Peyer's patch (tissue), 4 donors: ENCODE measurements at regions not wholly inside any gene's neighbourhood (a gene's known extent, or its start where the extent isn't known, plus 50 kb on each side); places are given as distances from the start of the nearest gene placed in this dataset.

ENCODE experiments used
- DNase-seq, 3 donors: peaks; one replicate each; pipeline ENCODE4 v3.0.0-alpha.2; 2017 to 2019
- H3K27ac ChIP-seq, 4 donors: fragments of 200-600 bp; sonication (generic); one replicate each; pipeline ENCODE4 v1.5.1; 2016 to 2019
- H3K27me3 ChIP-seq, 2 donors: fragments of 200-600 bp; sonication (generic); one replicate each; pipeline ENCODE4 v1.5.1; 2019
- H3K36me3 ChIP-seq, 3 donors: fragments of 200-600 bp; sonication (generic); one replicate each; pipeline ENCODE4 v1.5.1; 2016 to 2019
- H3K4me1 ChIP-seq, 4 donors: fragments of 200-600 bp; sonication (generic); one replicate each; pipeline ENCODE4 v1.5.1; 2016 to 2019
- H3K4me3 ChIP-seq, 4 donors: fragments of 200-600 bp; sonication (generic); 1 replicate in 3 of 4; 2 replicates in 1 of 4; pipeline ENCODE4 v1.5.1; 2016 to 2019; ENCODE audit warnings: mild to moderate bottlenecking in 1 of 4
- H3K9me3 ChIP-seq, 4 donors: fragments of 200-600 bp; sonication (generic); one replicate each; pipeline ENCODE4 v1.5.1; 2016 to 2019; ENCODE audit warnings: mild to moderate bottlenecking in 1 of 4
- CTCF ChIP-seq, 6 experiments: fragments of 450-650 bp in 4 of 6; fragments of 200-600 bp in 2 of 6; sonication (generic) in 1 of 6; IDR thresholded peaks; one replicate each; pipeline ENCODE4 v1.5.1; 2017 to 2019; ENCODE audit warnings: antibody characterized with exemption in 6 of 6, mild to moderate bottlenecking in 3 of 6, moderate library complexity in 1 of 6
- POLR2A ChIP-seq, 2 donors: fragments of 450-650 bp; IDR thresholded peaks; one replicate each; pipeline ENCODE4 v1.5.1; 2017; ENCODE audit warnings: antibody characterized with exemption in 2 of 2, mild to moderate bottlenecking in 2 of 2, moderate library complexity in 2 of 2

- DNase-seq: no peak
- H3K4me1 ChIP-seq: no peaks in the 10 kb centered on the region
- no peak for TF ChIP-seq POLR2A (IDR thresholded peaks at IDR 0.05)
- TF ChIP-seq CTCF (IDR thresholded peaks at IDR 0.05): no peak
- H3K9me3 ChIP-seq: no peaks in the 10 kb centered on the region
- no peak overlapping the region for H3K4me3 ChIP-seq
- no peaks in the 10 kb centered on the region for H3K27me3 ChIP-seq
- H3K36me3 ChIP-seq: no peaks in the 10 kb centered on the region
- H3K27ac ChIP-seq: no peak overlapping the region
Observed at GRCh38 chr2:3075316-3075990, 302.2 kb downstream of the EIPR1 start.

GRCh38 chr2:3073704-3074103, 303.9 kb downstream of the EIPR1 start:
- H3K27ac ChIP-seq: no peak overlapping the region
- no peaks in the 10 kb centered on the region for H3K9me3 ChIP-seq
- H3K4me3 ChIP-seq: no peak overlapping the region
- DNase-seq: no peak
- no peaks in the 10 kb centered on the region for H3K27me3 ChIP-seq
- no peak for TF ChIP-seq POLR2A (IDR thresholded peaks at IDR 0.05)
- no peak for TF ChIP-seq CTCF (IDR thresholded peaks at IDR 0.05)
- H3K4me1 ChIP-seq: no peaks in the 10 kb centered on the region
- no peaks in the 10 kb centered on the region for H3K36me3 ChIP-seq

DNA sequence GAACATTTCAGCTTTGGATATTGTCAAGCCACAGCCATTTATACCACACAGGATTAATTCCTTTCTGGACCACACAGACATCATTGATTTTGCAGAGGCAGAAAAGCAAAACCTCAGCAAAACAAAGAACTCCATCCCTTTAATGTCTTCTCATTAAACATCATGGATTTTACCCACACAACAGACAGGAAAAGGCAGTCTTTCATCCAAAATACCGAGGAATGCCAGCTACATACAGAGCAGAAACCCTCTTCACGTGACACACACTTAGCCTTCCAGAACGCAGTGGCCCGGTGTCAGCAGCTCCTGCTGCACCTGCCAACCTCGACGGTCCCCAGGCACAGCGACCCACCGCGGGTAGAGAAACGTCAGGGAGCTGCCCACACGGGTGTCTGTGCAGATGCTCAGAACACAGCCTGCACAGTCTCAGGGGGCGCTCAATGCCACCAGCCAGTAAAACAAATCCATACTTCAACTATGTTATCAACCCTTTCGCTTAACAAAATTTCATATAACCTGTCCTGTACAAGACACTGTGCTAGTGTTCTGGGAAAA, 304.5 kb downstream of the EIPR1 start:
- TF ChIP-seq CTCF (IDR thresholded peaks at IDR 0.05) (no peak), POLR2A (IDR thresholded peaks at IDR 0.05) (no peak)
- Histone ChIP-seq H3K27me3 (no peaks in the 10 kb centered on the region), H3K27ac (no peak overlapping the region), H3K9me3 (no peaks in the 10 kb centered on the region), H3K36me3 (no peaks in the 10 kb centered on the region), H3K4me3 (no peak overlapping the region), H3K4me1 (no peaks in the 10 kb centered on the region)
- no peak for DNase-seq

DNA sequence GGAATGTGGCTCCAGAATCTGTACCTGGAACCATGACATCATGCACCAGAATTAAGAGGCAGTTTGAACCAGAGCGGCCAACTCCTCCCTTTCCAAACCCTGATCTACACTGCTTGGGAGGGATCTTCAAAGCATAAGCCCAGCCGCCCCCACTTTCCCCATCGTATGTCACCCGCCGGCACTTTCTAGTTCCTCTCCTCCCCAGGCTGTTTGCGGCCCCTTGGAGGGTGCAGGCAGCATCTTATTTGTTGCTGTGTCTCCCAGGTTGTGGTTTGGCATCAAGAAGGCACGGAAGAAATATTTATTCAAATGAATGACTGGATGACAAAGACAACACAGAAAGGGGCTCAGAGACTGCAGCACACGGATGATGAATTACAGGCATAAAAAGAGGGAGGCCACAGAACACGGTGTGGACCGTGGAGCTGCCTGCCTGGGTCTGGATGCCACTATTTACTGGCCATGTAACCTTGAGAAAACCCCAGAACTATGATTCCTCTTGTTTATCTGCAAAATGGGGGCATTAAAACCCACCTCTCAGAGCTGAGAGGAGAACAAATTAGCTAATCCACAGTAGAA, 305.8 kb downstream of the EIPR1 start:
- no peak overlapping the region for H3K27ac ChIP-seq
- H3K4me3 ChIP-seq: no peak overlapping the region
- no peaks in the 10 kb centered on the region for H3K27me3 ChIP-seq
- no peak for TF ChIP-seq CTCF (IDR thresholded peaks at IDR 0.05)
- TF ChIP-seq POLR2A (IDR thresholded peaks at IDR 0.05): no peak
- H3K36me3 ChIP-seq: no peaks in the 10 kb centered on the region
- H3K4me1 ChIP-seq: no peaks in the 10 kb centered on the region
- no peak for DNase-seq
- no peaks in the 10 kb centered on the region for H3K9me3 ChIP-seq

GRCh38 chr2:3066831-3067230, 310.8 kb downstream of the EIPR1 start:
- H3K4me3 ChIP-seq: no peak overlapping the region
- H3K27me3 ChIP-seq: no peaks in the 10 kb centered on the region
- H3K9me3 ChIP-seq: no peaks in the 10 kb centered on the region
- no peaks in the 10 kb centered on the region for H3K36me3 ChIP-seq
- no peak for TF ChIP-seq CTCF (IDR thresholded peaks at IDR 0.05)
- no peaks in the 10 kb centered on the region for H3K4me1 ChIP-seq
- DNase-seq: no peak
- H3K27ac ChIP-seq: no peak overlapping the region
